GM13976 (cell line): ENCODE measurements at regions not wholly inside any gene's neighbourhood (a gene's known extent, or its start where the extent isn't known, plus 50 kb on each side); places are given as distances from the start of the nearest gene placed in this dataset.

Source experiments
- DNase-seq: peaks from one replicate; pipeline ENCODE4 v3.0.0; 2012; ENCODE audit warnings: low spot score
- in situ Hi-C: fragments of 300-500 bp; cut with MboI; formaldehyde crosslinking; loops from one replicate; pipeline ENCODE4 v1.12.0; 2022; ENCODE audit warnings: low sequenced_read_pairs, mixed read lengths, inconsistent platforms; ENCODE audit not compliant: unreplicated experiment
- TF ChIP-seq, protein P1 (sequence below): IDR thresholded peaks from 2 replicates; pipeline ENCODE4 v1.5.1; 2012; ENCODE audit warnings: borderline replicate concordance, mild to moderate bottlenecking; ENCODE audit not compliant: insufficient read depth; ENCODE audit errors: extremely low read depth, missing control alignments, control extremely low read depth

DNA sequence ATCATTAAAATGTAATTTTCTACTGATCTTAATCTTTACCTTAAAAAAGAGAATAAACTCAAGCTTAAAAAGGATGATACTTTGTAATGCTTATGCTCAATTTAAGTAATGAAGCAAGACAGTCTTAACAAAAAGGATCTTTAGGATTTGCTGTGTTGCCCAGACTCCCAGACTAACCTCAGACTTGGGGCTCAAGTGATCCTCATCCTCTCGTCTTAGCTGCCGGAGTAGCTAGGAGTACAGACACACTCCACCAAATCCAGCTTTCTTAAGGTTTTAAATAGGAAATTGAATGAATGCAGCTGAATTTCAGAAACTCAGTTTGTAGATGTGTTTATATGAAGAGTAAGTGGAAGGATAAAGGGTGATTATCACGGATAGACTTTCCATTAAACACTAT is 400.5 kb upstream of the DAB2 start:
- no peak for DNase-seq
- in situ Hi-C loops = no loop called here
- TF ChIP-seq, protein P1, sequence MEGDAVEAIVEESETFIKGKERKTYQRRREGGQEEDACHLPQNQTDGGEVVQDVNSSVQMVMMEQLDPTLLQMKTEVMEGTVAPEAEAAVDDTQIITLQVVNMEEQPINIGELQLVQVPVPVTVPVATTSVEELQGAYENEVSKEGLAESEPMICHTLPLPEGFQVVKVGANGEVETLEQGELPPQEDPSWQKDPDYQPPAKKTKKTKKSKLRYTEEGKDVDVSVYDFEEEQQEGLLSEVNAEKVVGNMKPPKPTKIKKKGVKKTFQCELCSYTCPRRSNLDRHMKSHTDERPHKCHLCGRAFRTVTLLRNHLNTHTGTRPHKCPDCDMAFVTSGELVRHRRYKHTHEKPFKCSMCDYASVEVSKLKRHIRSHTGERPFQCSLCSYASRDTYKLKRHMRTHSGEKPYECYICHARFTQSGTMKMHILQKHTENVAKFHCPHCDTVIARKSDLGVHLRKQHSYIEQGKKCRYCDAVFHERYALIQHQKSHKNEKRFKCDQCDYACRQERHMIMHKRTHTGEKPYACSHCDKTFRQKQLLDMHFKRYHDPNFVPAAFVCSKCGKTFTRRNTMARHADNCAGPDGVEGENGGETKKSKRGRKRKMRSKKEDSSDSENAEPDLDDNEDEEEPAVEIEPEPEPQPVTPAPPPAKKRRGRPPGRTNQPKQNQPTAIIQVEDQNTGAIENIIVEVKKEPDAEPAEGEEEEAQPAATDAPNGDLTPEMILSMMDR = no peak

DNA sequence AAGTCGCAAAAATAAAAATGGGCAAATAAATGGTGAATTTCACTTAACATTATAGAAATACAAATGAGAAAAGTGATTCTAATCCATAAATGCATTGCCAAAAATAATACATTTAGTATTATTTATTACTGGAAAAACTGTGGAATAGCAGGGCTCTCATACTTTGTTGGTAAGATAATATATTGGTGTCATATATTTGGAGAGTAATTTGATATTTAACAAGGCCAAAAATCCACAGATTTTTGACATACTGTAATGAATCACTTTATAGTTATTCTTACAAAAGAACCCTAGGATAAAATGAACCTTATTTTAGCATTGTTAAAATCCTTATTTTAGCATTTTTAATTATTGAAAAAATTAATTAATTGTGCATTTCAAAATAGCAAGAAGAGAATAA is 397.2 kb upstream of the DAB2 start:
- TF ChIP-seq, protein P1 = no peak

DNA sequence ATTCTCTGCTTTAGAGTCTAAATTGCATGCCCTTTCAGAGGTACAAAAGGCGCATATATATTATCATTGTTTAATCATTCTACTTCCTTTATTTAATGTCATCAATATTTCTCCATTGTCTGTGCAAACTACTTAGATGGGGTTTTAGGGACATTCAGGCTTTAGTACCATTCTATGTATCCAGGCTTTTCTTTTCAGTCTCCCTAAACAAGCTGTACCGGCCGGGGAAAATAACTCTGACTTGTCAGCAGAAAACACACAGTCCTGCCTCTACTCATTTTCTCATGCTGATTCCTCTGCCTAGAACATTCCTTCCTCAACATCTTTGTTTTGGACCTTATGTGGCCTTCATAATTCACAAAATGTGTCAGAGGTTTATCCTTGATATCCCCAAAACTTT is 392.1 kb upstream of the DAB2 start:
- no peak for DNase-seq
- TF ChIP-seq, protein P1 = no peak
- in situ Hi-C loops = no loop called here

More for the DNA sequence above, 397.2 kb upstream of the DAB2 start:
- in situ Hi-C loops = no loop called here
- no peak for DNase-seq

DNA sequence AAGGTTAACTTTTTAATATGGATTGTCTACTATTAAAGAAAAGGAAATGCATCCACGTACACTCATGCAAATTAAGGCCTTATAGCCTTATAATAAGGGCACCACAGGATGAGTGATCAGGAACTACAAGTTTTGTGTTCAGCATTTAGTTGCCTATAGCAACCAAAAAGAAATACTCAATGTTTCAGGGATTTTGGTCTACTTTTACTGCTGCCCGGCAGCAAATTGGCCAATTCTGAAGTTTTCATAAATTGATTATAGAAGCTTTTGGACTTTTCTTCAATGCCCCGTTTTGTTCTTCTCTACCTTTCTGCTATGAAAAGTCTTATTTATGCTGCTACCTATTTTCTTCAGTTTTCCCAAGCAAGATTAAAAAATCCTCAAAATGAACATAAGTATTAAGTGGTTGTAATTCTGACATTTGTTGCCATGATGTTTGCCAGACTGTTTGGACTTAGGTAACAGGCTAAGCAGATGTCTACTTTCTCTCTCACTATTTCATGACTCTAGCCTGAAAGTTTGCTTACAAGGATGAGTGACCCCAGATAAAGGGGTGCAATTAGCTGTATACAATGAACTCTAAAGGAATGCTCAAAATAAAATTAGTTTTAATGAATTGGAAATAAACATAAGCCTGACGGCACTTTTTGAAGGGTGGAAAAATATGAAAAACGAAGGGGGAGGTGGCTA is 391.5 kb upstream of the DAB2 start:
- TF ChIP-seq, protein P1 = no peak
- no peak for DNase-seq
- in situ Hi-C loops = no loop called here

DNA sequence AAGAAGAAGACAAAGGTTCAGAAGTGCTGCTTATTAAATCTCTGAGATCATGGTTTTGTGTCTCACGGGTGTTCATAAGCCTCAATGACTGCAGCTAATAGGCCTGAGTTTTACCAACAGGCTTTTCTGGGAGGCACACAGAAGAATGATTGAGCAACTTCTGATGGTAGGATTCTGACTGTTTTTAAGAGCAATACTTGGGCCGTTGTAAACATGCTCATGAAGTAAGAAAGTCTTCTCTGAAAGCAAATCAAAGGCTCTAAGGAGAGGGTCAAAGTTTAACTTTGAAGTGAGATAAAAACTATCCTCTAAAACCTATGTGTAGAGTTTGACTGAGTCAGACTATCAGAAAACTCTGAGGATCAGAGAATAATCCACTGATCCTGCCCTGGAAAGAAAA is 390.9 kb upstream of the DAB2 start:
- TF ChIP-seq, protein P1 = no peak
- no peak for DNase-seq
- in situ Hi-C loops = no loop called here

DNA sequence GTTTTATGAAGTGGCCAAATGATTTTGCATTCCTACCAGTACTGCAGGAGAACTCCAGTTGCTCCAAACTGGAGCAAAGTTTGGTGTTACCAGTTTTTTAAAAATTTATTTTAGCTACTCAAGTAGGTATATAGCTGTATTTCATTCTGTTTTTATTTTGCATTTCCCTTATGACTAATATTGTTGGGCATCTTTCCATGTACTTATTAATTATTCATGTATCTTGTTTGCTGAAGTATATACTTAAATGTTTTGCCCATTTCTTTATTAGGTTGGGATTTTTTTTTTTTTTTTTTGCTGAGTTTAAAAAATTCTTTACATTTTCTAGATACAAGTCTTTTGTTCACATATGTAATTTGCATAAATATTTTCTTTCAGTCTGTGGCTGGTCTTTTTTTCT is 386.6 kb upstream of the DAB2 start:
- no peak for DNase-seq
- in situ Hi-C loops = no loop called here
- TF ChIP-seq, protein P1 = no peak
